ENCODE measurements at regions not wholly inside any gene's neighbourhood (a gene's known extent, or its start where the extent isn't known, plus 50 kb on each side); places are given as distances from the start of the nearest gene placed in this dataset.

GRCh38 chr13:31964168-31964567, 67.4 kb upstream of the FRY start:
- DNase-seq, result no peak

DNA sequence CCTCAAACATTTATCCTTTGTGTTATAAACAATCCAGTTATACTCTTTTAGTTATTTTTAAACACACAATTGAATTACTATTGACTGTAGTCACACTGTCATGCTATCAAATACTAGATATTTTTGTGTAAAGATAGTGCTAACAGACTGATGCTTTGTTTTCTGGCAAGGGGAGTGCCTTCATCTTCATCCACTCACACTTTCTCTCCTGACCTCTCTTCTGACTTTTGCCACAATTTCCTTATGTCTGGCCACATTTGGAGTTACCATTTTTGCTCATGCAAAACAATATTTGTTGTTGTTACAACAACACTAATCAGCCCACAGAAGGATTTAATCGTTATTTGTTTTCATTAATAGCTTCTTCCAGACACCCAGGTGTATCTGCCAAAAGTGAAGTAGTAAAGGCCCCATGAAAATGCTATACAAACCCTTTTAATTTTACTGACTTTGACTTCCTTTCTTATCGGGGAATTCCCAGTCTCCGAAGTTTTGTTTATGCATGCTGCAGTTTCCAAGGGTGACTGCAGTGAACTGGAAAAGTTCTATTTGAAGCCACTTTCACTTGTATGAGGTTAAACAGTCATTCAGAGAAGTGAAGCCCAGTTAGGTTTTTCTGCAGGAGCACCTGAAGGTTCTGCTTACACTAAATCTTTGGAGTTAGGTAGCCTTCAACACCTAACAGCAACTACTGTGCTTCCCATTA, 66.1 kb upstream of the FRY start:
- no peak for DNase-seq

DNA sequence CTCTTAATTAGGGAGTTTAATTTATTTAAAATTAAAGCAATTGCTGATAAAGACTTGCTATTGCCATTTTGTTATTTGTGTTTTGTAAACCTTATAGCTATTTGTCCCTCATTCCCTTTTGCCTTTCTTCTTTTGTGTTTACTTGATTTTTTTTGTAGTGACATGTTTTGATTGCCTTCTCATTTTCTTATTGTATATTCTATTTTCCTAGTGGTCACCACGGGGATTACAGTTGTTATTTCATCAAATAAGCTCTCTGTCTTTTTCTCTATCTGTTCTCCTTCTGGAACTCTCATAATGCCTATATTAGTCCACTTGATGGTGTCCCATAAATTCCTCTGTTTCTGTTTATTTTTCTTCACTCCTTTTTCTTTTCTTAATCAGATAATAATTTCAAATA, 64.4 kb upstream of the FRY start:
- no peak for DNase-seq

DNA sequence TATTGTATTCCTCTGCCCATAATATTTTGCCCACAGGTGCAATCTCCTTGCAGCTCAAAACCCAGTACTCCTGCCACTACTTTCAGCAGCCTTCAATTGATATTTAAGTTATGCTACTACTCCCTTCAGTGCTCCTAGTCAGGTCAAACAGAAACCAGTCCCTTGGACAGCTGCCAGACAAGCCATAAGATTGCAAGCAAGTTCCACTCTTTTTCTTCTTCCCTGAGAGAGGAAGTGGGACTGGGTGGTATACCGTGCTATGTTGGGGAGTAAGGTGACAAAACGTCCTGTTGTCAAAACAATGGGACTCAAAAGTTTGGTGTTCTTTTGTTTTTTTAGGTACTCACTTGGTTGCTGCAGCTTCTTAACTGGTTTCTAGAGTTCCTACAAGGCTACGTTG, 63.1 kb upstream of the FRY start:
- no peak for DNase-seq

- DNase-seq, result no peak
Measured at GRCh38 chr13:31970231-31970930, 61.2 kb upstream of the FRY start.

GRCh38 chr13:31972453-31972852, 59.1 kb upstream of the FRY start:
- no peak for DNase-seq

DNA sequence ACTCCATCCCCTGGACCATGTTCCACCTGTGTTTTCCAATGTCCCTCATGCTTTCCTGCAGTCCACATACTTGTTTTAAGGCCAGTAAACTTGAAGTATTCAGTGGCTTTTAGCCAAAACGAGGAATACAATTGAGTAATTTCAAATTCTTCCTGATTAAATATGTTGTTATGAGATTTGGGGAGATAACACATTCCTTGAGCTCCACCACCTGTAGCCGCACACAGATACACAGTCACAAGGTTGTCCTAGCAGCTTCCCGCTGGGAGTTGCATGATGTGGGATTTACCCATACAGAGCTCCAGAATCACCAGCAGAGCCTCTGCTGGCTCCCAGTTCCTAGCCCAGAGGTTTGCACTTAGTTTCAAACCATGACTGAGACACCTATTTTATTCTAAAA, 53.6 kb upstream of the FRY start:
- DNase-seq, result no peak

- DNase-seq, result no peak
Measured at GRCh38 chr13:31980830-31981229, 50.7 kb upstream of the FRY start.
